Neural crest cell (in vitro differentiated cells): ENCODE measurements at regions not wholly inside any gene's neighbourhood (a gene's known extent, or its start where the extent isn't known, plus 50 kb on each side); places are given as distances from the start of the nearest gene placed in this dataset.
A peak's percentile ranks its signal among the peaks of the same experiment; 100 is the strongest.

Experiments
- DNase-seq: peaks from one replicate; pipeline ENCODE4 v3.0.0; 2021; ENCODE audit warnings: low read depth, mixed read lengths, low spot score
- H3K27ac Mint-ChIP-seq: one replicate; pipeline ENCODE4 v1.8.0; 2021; ENCODE audit warnings: mild to moderate bottlenecking, mixed read lengths; ENCODE audit not compliant: unreplicated experiment
- H3K27me3 Mint-ChIP-seq: 2 replicates; pipeline ENCODE4 v1.8.0; 2021; ENCODE audit warnings: low read depth, mild to moderate bottlenecking, mixed read lengths
- H3K36me3 Mint-ChIP-seq: 2 replicates; pipeline ENCODE4 v1.8.0; 2021; ENCODE audit warnings: low read depth, mild to moderate bottlenecking, mixed read lengths
- H3K4me1 Mint-ChIP-seq: 2 replicates; pipeline ENCODE4 v1.8.0; 2021; ENCODE audit warnings: mixed read lengths
- H3K4me3 Mint-ChIP-seq: one replicate; pipeline ENCODE4 v1.8.0; 2021; ENCODE audit warnings: mild to moderate bottlenecking, mixed read lengths
- H3K9me3 Mint-ChIP-seq: 2 replicates; pipeline ENCODE4 v1.8.0; 2021; ENCODE audit warnings: mixed read lengths
- TF ChIP-seq, protein P1 (sequence below): fragments of 200-600 bp; sonication (generic); conservative IDR thresholded peaks from 2 replicates; pipeline ENCODE4 v1.5.0; 2021; ENCODE audit warnings: antibody characterized with exemption, mild to moderate bottlenecking

DNA sequence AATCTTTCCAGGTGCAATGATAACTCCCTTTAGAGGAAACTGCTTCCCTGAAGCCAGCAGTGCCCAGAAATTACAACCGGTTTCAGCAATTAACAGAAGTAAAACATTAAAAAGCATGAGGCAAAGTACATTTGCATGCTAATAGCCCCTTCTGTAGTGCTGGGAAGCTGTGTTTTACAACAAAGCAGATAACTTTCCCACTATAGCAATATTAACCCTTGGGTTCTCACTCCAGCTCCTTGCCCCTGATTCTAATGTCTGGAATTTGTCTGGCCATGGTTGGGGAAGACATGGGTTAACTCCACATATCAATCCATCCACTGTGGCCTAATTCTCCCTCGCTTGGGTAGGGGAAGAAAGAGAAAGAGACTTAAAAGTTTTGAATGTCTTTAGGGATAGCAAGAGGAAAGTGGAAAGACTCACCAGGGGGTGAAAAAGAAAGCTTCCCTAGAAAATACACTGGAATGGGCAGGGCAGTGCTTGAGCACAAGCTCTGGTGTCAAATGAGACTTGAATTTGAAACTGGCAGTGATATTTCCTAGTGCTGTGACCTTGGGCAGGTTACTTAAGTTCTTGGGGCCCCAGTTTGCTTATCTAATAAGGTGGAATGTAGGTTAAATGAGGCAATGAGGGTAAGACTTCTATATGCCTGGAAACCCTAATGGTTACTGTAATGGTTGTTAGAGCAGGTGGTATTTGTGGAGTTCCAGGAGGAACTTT is 102.0 kb downstream of the SOX9 start:
- Mint-ChIP-seq H3K36me3 (no peaks in the 10 kb centered on the region), H3K27me3 (peaks cover 43% of the 10 kb centered on the region), H3K27ac (no peak overlapping the region), H3K9me3 (peaks cover 2% of the 10 kb centered on the region), H3K4me3 (peak overlapping the region; percentile 13), H3K4me1 (peaks cover 37% of the 10 kb centered on the region)
- DNase-seq = no peak
- TF ChIP-seq, protein P1, sequence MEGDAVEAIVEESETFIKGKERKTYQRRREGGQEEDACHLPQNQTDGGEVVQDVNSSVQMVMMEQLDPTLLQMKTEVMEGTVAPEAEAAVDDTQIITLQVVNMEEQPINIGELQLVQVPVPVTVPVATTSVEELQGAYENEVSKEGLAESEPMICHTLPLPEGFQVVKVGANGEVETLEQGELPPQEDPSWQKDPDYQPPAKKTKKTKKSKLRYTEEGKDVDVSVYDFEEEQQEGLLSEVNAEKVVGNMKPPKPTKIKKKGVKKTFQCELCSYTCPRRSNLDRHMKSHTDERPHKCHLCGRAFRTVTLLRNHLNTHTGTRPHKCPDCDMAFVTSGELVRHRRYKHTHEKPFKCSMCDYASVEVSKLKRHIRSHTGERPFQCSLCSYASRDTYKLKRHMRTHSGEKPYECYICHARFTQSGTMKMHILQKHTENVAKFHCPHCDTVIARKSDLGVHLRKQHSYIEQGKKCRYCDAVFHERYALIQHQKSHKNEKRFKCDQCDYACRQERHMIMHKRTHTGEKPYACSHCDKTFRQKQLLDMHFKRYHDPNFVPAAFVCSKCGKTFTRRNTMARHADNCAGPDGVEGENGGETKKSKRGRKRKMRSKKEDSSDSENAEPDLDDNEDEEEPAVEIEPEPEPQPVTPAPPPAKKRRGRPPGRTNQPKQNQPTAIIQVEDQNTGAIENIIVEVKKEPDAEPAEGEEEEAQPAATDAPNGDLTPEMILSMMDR = no peak

DNA sequence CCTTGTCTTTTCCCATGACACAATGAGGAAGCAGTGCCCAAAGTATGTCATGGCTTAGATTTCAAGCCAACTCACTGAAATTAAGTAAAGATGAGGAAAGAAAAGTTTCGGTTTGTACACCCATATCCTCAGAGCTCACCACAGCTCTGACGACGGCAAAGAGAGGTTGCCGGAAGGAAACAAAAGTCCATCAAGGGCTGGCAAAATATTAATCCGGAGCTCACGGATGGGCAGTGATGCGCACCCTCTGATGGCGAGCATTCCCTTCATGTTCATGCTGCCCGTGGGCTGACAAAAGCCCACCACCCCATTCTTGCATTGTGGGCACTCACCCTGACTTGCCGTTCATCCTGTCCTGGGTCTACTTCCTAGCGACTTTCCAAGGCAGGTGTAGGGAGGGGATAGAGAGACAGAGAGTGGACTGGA is 103.1 kb downstream of the SOX9 start:
- TF ChIP-seq, protein P1 = no peak
- no peak for DNase-seq
- no peak overlapping the region for H3K4me3 Mint-ChIP-seq
- peaks cover 32% of the 10 kb centered on the region for H3K4me1 Mint-ChIP-seq
- H3K9me3 Mint-ChIP-seq = peaks cover 2% of the 10 kb centered on the region
- H3K36me3 Mint-ChIP-seq = no peaks in the 10 kb centered on the region
- peaks cover 35% of the 10 kb centered on the region for H3K27me3 Mint-ChIP-seq
- no peak overlapping the region for H3K27ac Mint-ChIP-seq

DNA sequence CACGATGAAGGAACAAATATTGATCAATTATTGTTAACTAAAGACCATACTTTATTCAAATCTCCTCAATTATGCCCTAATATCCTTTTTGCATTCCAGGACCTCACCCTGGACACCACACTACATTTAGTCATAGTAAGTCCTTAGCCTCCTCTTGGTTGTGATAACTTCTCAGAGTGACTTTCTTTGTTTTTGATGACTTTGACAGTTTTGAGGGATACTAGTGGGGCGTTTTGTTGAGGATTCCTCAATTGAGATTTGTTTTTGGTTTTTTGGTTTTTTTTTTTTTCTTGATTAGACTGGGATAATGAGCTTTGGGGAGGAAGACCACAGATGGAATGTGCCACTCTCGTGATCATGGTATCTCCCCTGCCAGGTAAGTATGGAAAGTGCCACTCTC is 105.5 kb downstream of the SOX9 start:
- peaks cover 12% of the 10 kb centered on the region for H3K27me3 Mint-ChIP-seq
- DNase-seq = no peak
- no peaks in the 10 kb centered on the region for H3K36me3 Mint-ChIP-seq
- no peak overlapping the region for H3K4me3 Mint-ChIP-seq
- no peak overlapping the region for H3K27ac Mint-ChIP-seq
- peaks cover 11% of the 10 kb centered on the region for H3K4me1 Mint-ChIP-seq
- TF ChIP-seq, protein P1 = no peak
- peaks cover 2% of the 10 kb centered on the region for H3K9me3 Mint-ChIP-seq

DNA sequence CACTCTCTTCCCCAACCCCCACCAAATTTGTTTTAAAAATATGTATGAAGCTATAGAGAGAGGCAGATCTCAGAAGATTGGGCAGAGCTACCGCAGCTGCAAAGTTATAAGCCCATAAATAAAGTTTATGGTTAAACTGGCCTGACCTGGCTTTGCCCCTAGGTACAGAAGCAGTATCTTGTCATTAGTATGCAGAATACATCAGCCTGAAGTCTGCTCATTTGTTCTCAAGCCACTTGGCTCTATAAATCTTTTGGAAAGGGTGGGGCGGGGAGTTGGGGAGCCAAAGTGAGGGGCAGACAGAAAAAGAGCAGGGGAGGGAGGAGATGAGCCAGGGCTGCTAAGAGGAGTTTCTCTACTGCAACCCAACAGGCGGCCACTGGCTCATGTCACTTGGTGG is 113.2 kb downstream of the SOX9 start:
- H3K27me3 Mint-ChIP-seq = no peaks in the 10 kb centered on the region
- peaks cover 36% of the 10 kb centered on the region for H3K4me1 Mint-ChIP-seq
- no peak overlapping the region for H3K4me3 Mint-ChIP-seq
- no peak for DNase-seq
- no peak overlapping the region for H3K27ac Mint-ChIP-seq
- TF ChIP-seq, protein P1 = no peak
- H3K9me3 Mint-ChIP-seq = peaks cover 4% of the 10 kb centered on the region
- H3K36me3 Mint-ChIP-seq = no peaks in the 10 kb centered on the region

DNA sequence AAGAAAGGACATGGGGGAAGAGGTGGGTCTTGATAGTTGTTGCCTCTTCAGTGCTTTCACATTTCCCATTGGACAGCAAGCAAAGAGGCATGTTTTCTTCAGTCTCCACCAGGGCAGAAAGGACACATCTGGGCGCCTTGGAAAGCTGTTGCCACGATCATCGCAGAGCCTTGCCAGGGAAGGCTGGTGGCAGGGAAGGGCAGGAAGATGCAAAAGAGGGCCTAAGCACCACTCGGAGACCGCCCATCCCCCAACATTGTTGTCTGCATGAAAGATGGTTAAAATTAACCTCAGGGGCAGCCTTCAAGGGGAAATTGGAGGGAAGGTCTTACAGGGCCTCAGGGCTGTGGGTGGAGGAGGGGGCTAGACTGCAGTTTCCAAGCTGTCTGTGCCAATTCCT is 114.2 kb downstream of the SOX9 start:
- no peak for DNase-seq
- Mint-ChIP-seq H3K36me3 (no peaks in the 10 kb centered on the region), H3K9me3 (peaks cover 4% of the 10 kb centered on the region), H3K4me1 (peaks cover 36% of the 10 kb centered on the region), H3K27me3 (no peaks in the 10 kb centered on the region), H3K4me3 (no peak overlapping the region), H3K27ac (peak overlapping the region; percentile 72)
- TF ChIP-seq, protein P1 = no peak
